Breast epithelium (tissue), 4 donors: ENCODE measurements at regions not wholly inside any gene's neighbourhood (a gene's known extent, or its start where the extent isn't known, plus 50 kb on each side); places are given as distances from the start of the nearest gene placed in this dataset.
A peak's percentile ranks its signal among the peaks of the same experiment; 100 is the strongest.

Experiments used
- DNase-seq, 2 donors: peaks; one replicate each; pipeline ENCODE4 v3.0.0-alpha.2; 2019; ENCODE audit warnings: low spot score in 2 of 2
- H3K27ac ChIP-seq, 2 donors: fragments of 200-600 bp; sonication (generic) in 1 of 2; one replicate each; pipeline ENCODE4 v1.5.1; 2016 to 2019; ENCODE audit warnings: mild to moderate bottlenecking in 1 of 2
- H3K27me3 ChIP-seq, 2 donors: fragments of 200-600 bp; sonication (generic) in 1 of 2; one replicate each; pipeline versions ENCODE4 v1.5.1 to v1.6.0; 2017 to 2019; ENCODE audit warnings: control low read depth in 1 of 2, mild to moderate bottlenecking in 1 of 2
- H3K36me3 ChIP-seq: fragments of 200-600 bp; one replicate; pipeline ENCODE4 v1.5.1; 2019
- H3K4me1 ChIP-seq, 2 donors: fragments of 200-600 bp; sonication (generic); one replicate each; pipeline ENCODE4 v1.5.1; 2016 to 2019; ENCODE audit warnings: control low read depth in 1 of 2
- H3K4me3 ChIP-seq, 3 donors: fragments of 200-600 bp; sonication (generic); 1 replicate in 2 of 3; 2 replicates in 1 of 3; pipeline ENCODE4 v1.5.1; 2016 to 2019; ENCODE audit warnings: mild to moderate bottlenecking in 3 of 3, moderate library complexity in 2 of 3
- H3K9me3 ChIP-seq, 2 donors: fragments of 200-600 bp; sonication (generic) in 1 of 2; one replicate each; pipeline ENCODE4 v1.5.1; 2016 to 2019; ENCODE audit warnings: control low read depth in 1 of 2
- CTCF ChIP-seq, 3 donors: fragments of 450-650 bp; IDR thresholded peaks; one replicate each; pipeline ENCODE4 v1.5.1; 2016 to 2017; ENCODE audit warnings: antibody characterized with exemption in 3 of 3, mild to moderate bottlenecking in 3 of 3, moderate library complexity in 3 of 3
- POLR2A ChIP-seq: fragments of 450-650 bp; IDR thresholded peaks from one replicate; pipeline ENCODE4 v1.6.1; 2016; ENCODE audit warnings: antibody characterized with exemption, mild to moderate bottlenecking, moderate library complexity
- POLR2AphosphoS5 ChIP-seq, 3 donors: sonication (generic); formaldehyde crosslinking; IDR thresholded peaks; one replicate each; pipeline ENCODE4 v1.6.1; 2017; ENCODE audit warnings: antibody characterized with exemption in 3 of 3
- intact Hi-C: fragments of 100-400 bp; cut with DNase I; formaldehyde crosslinking; loops from one replicate; pipeline ENCODE4 v1.15.1; 2023; ENCODE audit warnings: low total_unique reads

GRCh38 chr14:50044042-50044651, 72.2 kb downstream of the VCPKMT start:
- Histone ChIP-seq H3K27ac (peak overlapping the region; percentile 86 to 89), H3K4me3 (no peak overlapping the region), H3K9me3 (no peaks in the 10 kb centered on the region), H3K4me1 (peaks cover 0 to 33% of the 10 kb centered on the region in 2 donors), H3K36me3 (no peaks in the 10 kb centered on the region), H3K27me3 (no peaks in the 10 kb centered on the region)
- DNase-seq, result no peak
- intact Hi-C loops, result no loop called here
- TF ChIP-seq POLR2AphosphoS5 (IDR thresholded peaks at IDR 0.05) (no peak), CTCF (IDR thresholded peaks at IDR 0.05) (no peak), POLR2A (no peak)

GRCh38 chr14:50045039-50045711, 71.2 kb downstream of the VCPKMT start:
- H3K4me3 ChIP-seq, result no peak overlapping the region
- peak; percentile 78 to 84 for DNase-seq
- TF ChIP-seq CTCF (IDR thresholded peaks at IDR 0.05) (no peak), POLR2A (no peak), POLR2AphosphoS5 (IDR thresholded peaks at IDR 0.05) (peak; percentile 35 to 76 (median 47))
- peaks cover 0 to 24% of the 10 kb centered on the region in 2 donors for H3K4me1 ChIP-seq
- no peaks in the 10 kb centered on the region for H3K36me3 ChIP-seq
- no peaks in the 10 kb centered on the region for H3K9me3 ChIP-seq
- no peaks in the 10 kb centered on the region for H3K27me3 ChIP-seq
- H3K27ac ChIP-seq, result peak overlapping the region; percentile 86 to 89
- intact Hi-C loops, result no loop called here

- no peak for TF ChIP-seq POLR2AphosphoS5 (IDR thresholded peaks at IDR 0.05)
- no peak for TF ChIP-seq POLR2A
- TF ChIP-seq CTCF (IDR thresholded peaks at IDR 0.05), result no peak
- Histone ChIP-seq H3K4me3 (no peak overlapping the region), H3K27ac (peak overlapping the region; percentile 86 to 89), H3K36me3 (no peaks in the 10 kb centered on the region), H3K27me3 (no peaks in the 10 kb centered on the region), H3K9me3 (no peaks in the 10 kb centered on the region), H3K4me1 (peaks cover 0 to 18% of the 10 kb centered on the region in 2 donors)
- intact Hi-C loops, result no loop called here
- DNase-seq, result no peak
These were observed 70.5 kb downstream of the VCPKMT start for GRCh38 chr14:50045837-50046236.

- peaks cover 0 to 14% of the 10 kb centered on the region in 2 donors for H3K4me1 ChIP-seq
- no peaks in the 10 kb centered on the region for H3K36me3 ChIP-seq
- no peak for DNase-seq
- no peaks in the 10 kb centered on the region for H3K9me3 ChIP-seq
- peak overlapping the region; percentile 86 to 89 for H3K27ac ChIP-seq
- intact Hi-C loops, result no loop called here
- H3K4me3 ChIP-seq, result no peak overlapping the region
- TF ChIP-seq POLR2A (no peak), POLR2AphosphoS5 (IDR thresholded peaks at IDR 0.05) (peak in 1 of 3 donors; percentile 15)
- H3K27me3 ChIP-seq, result no peaks in the 10 kb centered on the region
These were observed 69.1 kb downstream of the VCPKMT start for GRCh38 chr14:50047274-50047676.

GRCh38 chr14:50049093-50049492, 67.3 kb downstream of the VCPKMT start:
- no peak for DNase-seq
- Histone ChIP-seq H3K9me3 (no peaks in the 10 kb centered on the region), H3K27me3 (no peaks in the 10 kb centered on the region), H3K4me1 (peaks cover 0 to 14% of the 10 kb centered on the region in 2 donors), H3K27ac (no peak overlapping the region), H3K36me3 (no peaks in the 10 kb centered on the region), H3K4me3 (no peak overlapping the region)
- intact Hi-C loops, result no loop called here
- TF ChIP-seq POLR2A, result no peak
- no peak for TF ChIP-seq POLR2AphosphoS5 (IDR thresholded peaks at IDR 0.05)
- no peak for TF ChIP-seq CTCF (IDR thresholded peaks at IDR 0.05)
